ENCODE measurements at regions not wholly inside any gene's neighbourhood (a gene's known extent, or its start where the extent isn't known, plus 50 kb on each side); places are given as distances from the start of the nearest gene placed in this dataset.
"Not testable (repeated sequence)": the region's sequence is repeated elsewhere in the genome, so short reads cannot be mapped to it uniquely, and the experiment has no call there.

GRCh38 chr20:48440916-48441315, 386.9 kb downstream of the PREX1 start:
- DNase-seq (ENCODE audit: low spot score): no peak

- DNase-seq (ENCODE audit: low spot score): not testable (repeated sequence)
These were observed 387.5 kb downstream of the PREX1 start for GRCh38 chr20:48440261-48440660.

- DNase-seq (ENCODE audit: low spot score): no peak
These were observed 390.7 kb downstream of the PREX1 start for GRCh38 chr20:48437146-48437545.

DNA sequence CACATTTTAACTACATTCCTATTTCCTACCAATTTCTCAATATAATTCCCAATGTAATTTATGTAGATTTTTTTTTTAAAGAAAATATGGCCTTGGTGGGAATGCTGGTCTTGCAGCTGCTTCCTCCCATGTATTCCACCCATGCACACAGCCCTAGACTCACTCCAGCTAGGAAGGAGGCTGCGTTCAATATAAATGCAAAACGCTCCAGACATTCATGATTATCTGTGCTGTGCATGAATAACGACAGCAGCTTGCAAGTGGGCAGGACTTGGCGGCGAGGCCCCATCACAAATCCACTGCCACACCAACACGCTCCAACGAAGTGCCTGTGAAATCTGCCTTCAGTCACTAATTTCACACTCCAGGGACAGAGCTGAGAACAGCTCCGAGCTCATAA, 391.2 kb downstream of the PREX1 start:
- not testable (repeated sequence) for DNase-seq (ENCODE audit: low spot score)

DNA sequence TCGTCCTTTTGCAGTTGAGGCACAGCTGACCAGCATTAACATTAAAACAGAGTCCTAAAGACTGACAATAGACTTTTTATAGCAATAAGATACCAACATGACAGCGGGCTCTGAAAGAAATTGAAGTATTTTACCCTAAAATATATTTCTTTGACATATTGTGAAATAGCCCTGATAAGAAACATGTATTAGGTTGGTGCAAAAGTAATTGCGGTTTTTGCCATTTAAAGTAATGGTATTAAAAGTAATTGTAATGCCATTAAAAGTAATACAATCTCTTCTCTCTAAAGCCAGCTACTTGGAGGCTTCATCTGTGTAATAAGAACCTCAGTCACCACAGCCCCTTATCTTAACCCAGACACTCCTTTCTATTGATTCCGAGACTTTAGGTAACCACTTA, 394.6 kb downstream of the PREX1 start:
- DNase-seq (ENCODE audit: low spot score): no peak

DNA sequence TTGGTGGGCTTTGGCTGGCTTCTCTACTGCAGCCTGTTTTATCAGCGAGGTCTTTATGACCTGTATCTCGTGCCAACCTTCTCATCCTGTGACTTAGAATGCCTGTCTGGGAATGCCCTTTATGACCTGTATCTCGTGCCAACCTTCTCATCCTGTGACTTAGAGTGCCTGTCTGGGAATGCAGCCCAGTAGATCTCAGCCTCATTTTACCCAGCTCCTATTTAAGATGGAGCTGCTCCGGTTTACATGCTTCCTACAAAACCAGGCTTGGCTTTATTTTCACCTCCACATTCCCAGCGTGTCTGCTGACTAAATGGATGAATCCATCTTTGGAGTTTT, 395.3 kb downstream of the PREX1 start:
- DNase-seq (ENCODE audit: low spot score): no peak

- DNase-seq (ENCODE audit: low spot score): no peak
These were observed 395.9 kb downstream of the PREX1 start for GRCh38 chr20:48431653-48432493.

DNA sequence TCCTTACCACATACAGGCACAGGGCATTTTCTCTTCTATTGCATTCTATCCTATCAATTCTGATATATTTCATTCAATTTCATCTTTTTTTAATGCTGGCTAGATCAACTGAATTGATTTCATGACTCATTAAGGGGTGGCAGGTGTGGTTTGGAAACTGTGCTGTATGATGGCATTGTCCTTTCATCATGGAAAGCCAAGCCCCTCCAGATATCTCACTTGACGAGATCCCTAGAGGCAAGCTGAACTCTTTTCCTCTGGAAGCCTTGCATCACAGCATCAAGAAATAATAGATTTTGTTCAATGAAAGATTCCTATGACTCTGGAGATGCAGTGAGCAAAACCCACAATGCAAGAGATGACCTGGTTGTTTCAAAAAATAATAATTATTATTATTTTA, 401.2 kb downstream of the PREX1 start:
- no peak for DNase-seq (ENCODE audit: low spot score)

GRCh38 chr20:48425817-48426612, 401.8 kb downstream of the PREX1 start:
- no peak for DNase-seq (ENCODE audit: low spot score)

- DNase-seq (ENCODE audit: low spot score): no peak
These were observed 402.5 kb downstream of the PREX1 start for GRCh38 chr20:48425321-48425720.

DNA sequence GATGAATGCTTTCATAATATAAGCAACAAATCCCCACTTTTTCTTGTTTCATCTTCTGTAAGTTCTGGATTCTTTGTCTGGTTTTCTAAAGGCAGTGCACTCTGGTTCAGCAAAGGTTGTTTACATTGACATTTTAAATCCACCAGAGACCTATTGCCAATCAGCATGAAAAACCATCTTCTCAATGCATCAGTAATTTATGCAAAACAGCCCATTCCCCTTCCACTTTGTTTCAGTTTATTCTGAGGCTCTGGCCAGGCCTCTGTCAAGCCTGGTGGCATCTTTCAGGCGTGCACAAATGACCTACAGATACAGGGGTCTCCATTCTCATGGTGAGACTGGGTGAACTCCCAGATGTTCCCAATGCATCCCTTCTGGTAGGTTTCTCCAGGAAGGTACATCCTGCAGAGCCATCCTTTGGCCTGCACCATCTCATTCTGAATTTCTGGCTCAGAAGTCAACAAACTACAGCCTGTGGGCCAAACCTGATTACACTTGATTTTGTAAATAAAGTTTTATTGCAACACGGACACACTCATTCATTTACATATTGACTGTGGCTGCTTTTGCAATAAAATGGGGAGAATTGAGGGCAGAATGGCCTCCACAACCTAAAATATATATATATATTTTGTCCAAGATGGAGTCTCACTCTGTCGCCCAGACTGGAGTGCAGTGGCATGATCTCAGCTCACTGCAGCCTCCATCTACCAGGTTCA, 405.4 kb downstream of the PREX1 start:
- no peak for DNase-seq (ENCODE audit: low spot score)

- no peak for DNase-seq (ENCODE audit: low spot score)
These were observed 406.3 kb downstream of the PREX1 start for GRCh38 chr20:48421547-48421946.

GRCh38 chr20:48420176-48420575, 407.6 kb downstream of the PREX1 start:
- DNase-seq (ENCODE audit: low spot score): no peak

DNA sequence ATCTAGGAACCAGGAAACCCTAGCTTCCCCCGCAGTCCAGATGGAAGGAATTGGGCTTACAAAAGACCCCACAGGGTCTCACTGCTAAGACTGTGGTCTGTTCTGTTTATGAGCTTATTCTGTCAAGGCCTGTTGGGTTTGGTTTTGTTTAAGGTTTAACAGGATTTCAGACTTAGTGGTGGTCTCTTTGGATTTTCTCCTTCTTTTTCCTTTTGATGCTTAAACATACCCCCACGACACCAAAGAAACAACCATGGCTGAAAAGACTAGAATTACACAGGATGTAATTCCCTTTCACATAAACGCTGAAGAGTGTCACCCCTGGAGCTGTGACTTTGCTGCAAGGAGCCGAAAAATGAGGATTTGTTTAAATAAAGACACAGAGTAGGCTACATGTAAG, 408.6 kb downstream of the PREX1 start:
- no peak for DNase-seq (ENCODE audit: low spot score)

DNA sequence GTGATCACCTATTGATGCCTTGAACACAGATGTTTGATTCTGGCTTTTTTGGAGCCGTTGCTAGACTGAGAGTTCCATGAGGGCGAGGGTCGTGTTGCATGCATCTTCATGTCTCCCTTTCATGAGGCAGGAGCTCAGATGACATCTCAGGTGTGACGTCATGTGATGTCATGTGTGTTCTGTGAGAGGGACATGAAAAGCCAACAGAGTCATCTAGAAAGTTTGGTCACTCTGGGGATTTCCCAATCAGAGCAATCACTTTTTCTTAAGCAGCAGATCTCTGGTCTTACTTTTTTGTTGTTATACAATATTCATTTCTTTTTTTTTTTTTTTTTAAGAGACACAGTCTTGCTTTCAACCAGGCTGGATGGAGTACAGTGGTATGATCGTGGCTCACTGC, 411.8 kb downstream of the PREX1 start:
- DNase-seq (ENCODE audit: low spot score): peak; percentile 4

DNA sequence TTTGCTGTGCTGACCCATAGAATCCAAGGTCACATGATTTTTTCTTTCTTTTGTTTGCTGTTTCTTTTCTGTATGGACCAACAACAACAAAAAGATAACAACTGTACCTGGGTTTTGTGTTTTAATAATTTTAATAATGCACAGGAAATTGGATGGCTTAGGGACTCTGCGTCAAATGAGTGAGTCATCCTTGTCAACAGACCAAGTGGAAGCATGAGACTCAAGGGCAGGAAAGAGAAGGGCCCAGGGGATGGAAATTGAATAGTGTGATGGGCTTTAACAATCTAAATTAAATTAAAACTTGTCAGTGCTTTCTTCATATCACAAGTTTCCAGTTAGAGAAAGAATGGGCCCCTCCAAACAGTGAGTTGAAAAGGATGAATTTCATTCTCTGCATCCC, 413.0 kb downstream of the PREX1 start:
- DNase-seq (ENCODE audit: low spot score): no peak

DNA sequence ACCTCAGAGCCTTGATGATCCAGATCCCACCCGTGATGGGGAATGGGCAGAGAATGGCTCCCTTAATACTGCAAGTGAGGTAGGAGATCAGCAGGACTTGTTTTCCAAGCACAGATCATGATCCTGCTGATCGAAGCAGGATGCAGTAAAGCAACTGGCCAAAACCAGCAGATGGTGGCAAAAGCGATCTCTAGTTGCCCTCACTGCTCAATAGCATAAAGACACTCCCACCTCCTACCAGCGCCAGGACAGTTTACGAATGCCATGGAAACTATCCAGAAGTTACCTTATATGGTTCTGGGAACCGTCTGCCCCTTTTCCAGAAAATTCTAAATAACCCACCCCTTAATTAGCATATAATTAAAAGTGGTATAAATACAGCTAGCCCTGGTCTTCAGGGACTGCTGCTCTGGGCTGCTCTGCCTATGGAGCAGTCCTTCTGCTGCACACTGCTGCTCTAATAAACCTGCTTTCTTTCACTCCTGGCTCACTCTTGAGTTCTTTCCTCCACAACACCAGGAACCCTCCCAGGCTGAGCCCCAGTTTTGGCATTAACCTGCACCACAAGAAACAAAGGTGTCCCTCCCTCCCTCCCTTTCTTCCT, 415.8 kb downstream of the PREX1 start:
- DNase-seq (ENCODE audit: low spot score): no peak

DNA sequence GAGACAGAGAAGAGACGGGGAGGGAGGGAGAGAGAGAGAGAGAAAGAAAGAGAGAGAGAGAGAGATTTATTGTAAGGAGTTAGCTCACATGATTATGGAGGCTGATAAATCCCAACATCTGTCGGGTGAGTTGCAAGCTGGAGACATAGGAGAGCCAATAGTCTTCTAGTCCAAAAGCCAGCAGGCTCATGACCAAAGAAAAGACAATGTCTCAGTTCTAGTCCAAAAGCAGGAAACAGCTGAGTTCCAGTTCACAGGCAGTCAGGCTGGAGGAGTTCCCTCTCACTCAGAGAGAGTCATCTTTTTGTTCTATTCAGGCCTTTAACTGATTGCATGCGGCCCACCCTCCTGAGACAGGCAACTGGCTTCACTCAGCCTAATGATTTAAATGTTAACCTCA, 416.6 kb downstream of the PREX1 start:
- DNase-seq (ENCODE audit: low spot score): no peak

DNA sequence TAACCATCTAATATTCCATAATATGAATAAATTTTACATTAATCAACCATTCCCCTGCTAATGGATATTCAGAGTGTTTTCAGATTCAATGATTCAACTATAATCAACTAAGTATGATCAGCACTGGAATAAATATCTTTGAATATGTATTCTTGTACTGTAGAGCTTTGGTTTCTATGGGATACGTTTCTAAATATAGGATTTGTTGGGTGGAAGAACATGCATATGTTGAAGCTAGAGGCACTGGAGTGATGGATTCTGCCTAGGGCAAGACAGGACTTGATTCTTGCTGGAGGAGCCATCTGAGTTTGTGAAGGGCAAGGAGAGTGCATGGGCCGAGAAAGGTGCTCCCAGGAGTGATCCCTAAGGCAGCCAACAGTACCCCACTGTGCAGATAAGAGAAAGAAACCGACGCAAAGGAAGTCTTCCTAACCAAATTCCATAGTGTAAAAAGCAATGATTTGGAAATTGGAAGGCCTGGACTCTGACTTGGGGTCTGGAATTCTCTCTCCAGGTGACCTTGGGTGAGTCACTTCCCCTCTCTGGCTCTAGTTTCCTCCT, 418.7 kb downstream of the PREX1 start:
- peak; percentile 10 for DNase-seq (ENCODE audit: low spot score)

DNA sequence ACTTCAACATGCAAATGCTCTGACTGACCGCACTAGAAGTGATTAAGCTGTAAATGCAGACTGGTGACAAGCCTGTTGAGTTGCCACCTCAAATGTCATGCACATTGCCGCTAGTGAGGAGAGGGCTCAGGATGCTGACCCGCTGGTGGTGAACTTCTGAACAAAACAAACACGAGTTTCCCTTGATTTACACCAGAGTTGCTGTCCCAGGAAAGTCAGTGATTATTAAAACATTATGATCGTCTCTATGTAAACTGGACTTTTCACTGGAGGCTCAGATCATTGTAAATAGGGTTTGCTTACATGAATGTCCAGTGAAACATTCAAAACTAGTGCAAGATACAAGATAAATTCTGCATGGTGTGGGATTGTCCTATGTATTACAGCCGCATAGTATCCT, 420.1 kb downstream of the PREX1 start:
- DNase-seq (ENCODE audit: low spot score): no peak

DNA sequence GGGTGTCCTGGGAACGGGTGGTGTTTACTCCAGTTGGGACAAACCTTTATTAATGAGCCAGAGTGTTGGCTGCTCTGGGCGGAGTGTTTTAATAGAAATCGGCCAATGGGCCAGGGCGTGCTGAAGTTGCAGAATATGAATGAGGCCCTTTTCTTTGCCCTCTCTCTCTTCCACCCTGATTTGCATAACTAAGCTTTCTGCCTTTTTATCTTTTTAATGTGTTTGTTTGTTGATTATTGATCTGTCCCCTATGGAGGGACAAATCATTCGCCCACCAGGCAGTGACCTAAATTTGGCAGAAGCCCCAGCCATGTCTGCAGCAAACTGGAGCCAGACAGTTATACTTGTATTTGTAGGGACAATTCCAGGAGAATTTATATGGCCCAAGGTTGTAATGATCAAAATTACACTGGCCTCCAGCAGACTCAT, 420.9 kb downstream of the PREX1 start:
- no peak for DNase-seq (ENCODE audit: low spot score)

DNA sequence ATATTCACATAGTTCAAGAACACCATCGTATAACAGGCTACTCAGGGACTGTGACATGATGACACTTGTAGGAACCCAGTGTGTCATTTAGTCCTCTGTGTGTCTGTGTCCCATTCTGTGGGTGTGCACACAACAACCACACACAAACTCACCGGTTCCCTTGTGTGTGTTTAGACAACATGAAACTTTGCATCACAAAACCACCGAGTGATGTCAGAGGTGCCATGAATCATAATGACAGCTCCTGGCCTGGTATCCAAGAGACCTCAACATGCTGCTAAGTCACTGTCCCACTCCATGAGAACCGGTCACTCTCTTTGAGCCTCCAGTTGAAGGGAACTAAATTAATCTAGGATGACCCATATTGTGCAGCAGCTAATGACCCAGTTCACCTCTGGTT, 421.3 kb downstream of the PREX1 start:
- peak; percentile 55 for DNase-seq (ENCODE audit: low spot score)
